ENCODE measurements at regions not wholly inside any gene's neighbourhood (a gene's known extent, or its start where the extent isn't known, plus 50 kb on each side); places are given as distances from the start of the nearest gene placed in this dataset.
"Not testable (repeated sequence)": the region's sequence is repeated elsewhere in the genome, so short reads cannot be mapped to it uniquely, and the experiment has no call there.

DNA sequence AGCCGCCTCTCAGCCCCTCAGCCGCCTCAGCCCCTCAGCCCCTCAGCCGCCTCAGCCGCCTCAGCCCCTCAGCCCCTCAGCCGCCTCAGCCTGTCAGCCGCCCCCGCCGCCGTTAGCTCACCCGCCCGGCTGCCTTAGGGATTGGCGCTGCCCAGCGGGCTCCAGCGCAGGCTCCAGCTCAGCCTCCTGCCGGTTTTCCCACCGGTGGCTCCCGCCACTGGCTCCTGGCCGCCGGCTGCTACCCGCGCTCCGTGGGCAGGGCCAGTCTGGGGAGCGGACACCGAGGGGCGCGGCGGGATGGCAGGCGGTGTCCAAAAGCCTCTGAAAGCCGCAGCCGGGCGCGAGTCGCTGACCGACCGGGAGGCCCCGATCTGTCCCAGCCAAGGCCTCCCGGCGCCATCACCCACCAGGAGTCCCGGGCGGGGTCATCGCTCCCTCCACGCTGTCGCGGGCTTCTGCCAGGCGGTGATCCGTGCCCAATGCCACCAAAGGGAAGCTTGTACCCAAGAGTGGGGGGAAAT, 1532.7 kb downstream of the REEP3 start:
- H3K79me2 ChIP-seq (ENCODE audit: low read depth); H3K9me3 ChIP-seq (ENCODE audit: low read depth); H3K27me3 ChIP-seq; H3K36me3 Mint-ChIP-seq; H3K4me3 Mint-ChIP-seq; H3K9ac ChIP-seq; H3K4me1 Mint-ChIP-seq; H3F3A ChIP-seq (ENCODE audit: low read depth); H4K20me1 ChIP-seq (ENCODE audit: low read depth); H3K27me3 Mint-ChIP-seq (ENCODE audit: insufficient read depth, low read depth); H3K27ac ChIP-seq; H3K36me3 ChIP-seq; H3K4me2 ChIP-seq; H3K27ac Mint-ChIP-seq; H3K4me1 ChIP-seq; DNase-seq (ENCODE audit: low spot score); H2AFZ ChIP-seq (replicated peaks); H3K4me3 ChIP-seq: not testable (repeated sequence)
- H3K9me3 Mint-ChIP-seq, result peaks cover 14% of the 10 kb centered on the region

DNA sequence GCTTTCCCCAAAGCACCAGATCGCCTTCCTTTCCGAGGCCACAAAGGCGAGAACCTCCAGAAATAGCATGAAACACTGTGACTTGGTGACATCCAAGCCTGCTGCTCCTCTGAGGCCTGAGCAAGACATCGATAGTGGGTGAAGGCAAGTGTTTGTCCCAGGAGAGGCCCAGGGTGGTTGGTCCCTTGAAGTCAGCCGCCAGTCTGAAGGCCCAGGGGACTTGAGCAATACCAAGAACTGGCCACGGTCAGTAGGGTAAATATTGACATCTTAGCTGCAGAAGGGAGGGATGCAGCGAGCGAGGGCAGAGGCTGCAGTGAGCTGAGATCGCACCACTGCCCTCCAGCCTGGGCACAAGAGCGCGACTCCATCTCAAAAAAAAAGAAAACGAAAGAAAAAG, 1533.5 kb downstream of the REEP3 start:
- H3K4me1 ChIP-seq; H3K27me3 Mint-ChIP-seq (ENCODE audit: insufficient read depth, low read depth); H3K4me3 Mint-ChIP-seq; H3K4me3 ChIP-seq; H3K4me2 ChIP-seq; DNase-seq (ENCODE audit: low spot score); H3K27ac ChIP-seq; H2AFZ ChIP-seq (replicated peaks); H3F3A ChIP-seq (ENCODE audit: low read depth); H3K27ac Mint-ChIP-seq; H3K27me3 ChIP-seq; H3K36me3 Mint-ChIP-seq; H4K20me1 ChIP-seq (ENCODE audit: low read depth); H3K4me1 Mint-ChIP-seq; H3K9me3 ChIP-seq (ENCODE audit: low read depth); H3K9ac ChIP-seq; H3K36me3 ChIP-seq; H3K79me2 ChIP-seq (ENCODE audit: low read depth): not testable (repeated sequence)
- peaks cover 14% of the 10 kb centered on the region for H3K9me3 Mint-ChIP-seq

DNA sequence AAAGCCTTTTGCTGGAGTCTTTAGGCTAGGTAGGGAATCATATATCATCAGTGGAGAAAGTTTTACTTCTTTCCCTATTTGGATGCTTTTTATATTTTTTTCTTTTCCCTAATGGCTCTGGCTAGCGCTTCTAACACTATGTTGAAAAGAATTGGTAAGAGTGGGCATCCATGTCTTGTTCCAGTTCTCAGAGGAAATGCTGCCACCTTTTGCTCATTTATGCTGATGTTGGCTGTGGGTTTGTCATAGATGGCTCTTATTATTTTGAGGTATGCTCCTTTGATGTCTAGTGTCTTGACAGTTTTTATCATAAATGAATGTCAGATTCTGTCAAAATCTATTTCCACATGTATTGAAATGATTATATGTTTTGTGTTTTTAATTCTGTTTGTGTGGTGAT, 1544.1 kb downstream of the REEP3 start:
- no peaks in the 10 kb centered on the region for H3K36me3 Mint-ChIP-seq
- H3K27me3 Mint-ChIP-seq (ENCODE audit: insufficient read depth, low read depth), result no peaks in the 10 kb centered on the region
- H3K4me2 ChIP-seq, result no peak overlapping the region
- no peaks in the 10 kb centered on the region for H3K9me3 Mint-ChIP-seq
- H4K20me1 ChIP-seq (ENCODE audit: low read depth), result no peaks in the 10 kb centered on the region
- H3F3A ChIP-seq (ENCODE audit: low read depth), result no peaks in the 10 kb centered on the region
- no peak overlapping the region for H3K4me3 Mint-ChIP-seq
- no peaks in the 10 kb centered on the region for H3K36me3 ChIP-seq
- TF ChIP-seq CTCF (IDR thresholded peaks at IDR 0.05) (no peak), EZH2 (IDR thresholded peaks at IDR 0.05) (no peak), EZH2phosphoT487 (IDR thresholded peaks at IDR 0.05) (no peak)
- H3K4me3 ChIP-seq, result no peak overlapping the region
- no peak overlapping the region for H3K9ac ChIP-seq
- no peak overlapping the region for H3K27ac ChIP-seq
- DNase-seq (ENCODE audit: low spot score), result no peak
- H3K4me1 Mint-ChIP-seq, result no peaks in the 10 kb centered on the region
- no peaks in the 10 kb centered on the region for H3K27me3 ChIP-seq
- H2AFZ ChIP-seq (replicated peaks), result no peak overlapping the region
- no peaks in the 10 kb centered on the region for H3K4me1 ChIP-seq
- H3K9me3 ChIP-seq (ENCODE audit: low read depth), result no peaks in the 10 kb centered on the region
- no peaks in the 10 kb centered on the region for H3K79me2 ChIP-seq (ENCODE audit: low read depth)
- H3K27ac Mint-ChIP-seq, result no peak overlapping the region

DNA sequence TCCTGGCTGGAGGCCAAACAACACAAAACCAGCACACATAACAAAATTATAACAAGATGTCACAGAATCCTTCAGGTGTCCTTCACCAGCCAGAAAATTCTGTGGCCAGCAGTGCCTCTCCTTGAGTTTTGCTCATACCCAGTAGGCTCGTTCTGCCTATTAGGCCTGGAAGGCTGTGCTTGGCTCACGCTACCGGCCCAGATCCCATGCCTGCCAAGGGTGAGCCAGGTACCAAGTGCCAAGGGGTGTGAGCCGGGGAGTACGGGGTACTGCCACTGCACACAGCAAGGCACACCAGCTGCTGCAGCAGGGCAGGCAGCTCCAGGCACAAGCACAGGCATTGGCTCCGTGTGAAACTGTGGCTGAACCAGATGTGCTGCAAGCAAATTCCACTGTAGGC, 1562.0 kb downstream of the REEP3 start:
- H3K4me3 ChIP-seq, result no peak overlapping the region
- H3K9me3 ChIP-seq (ENCODE audit: low read depth), result no peaks in the 10 kb centered on the region
- no peaks in the 10 kb centered on the region for H3K27me3 ChIP-seq
- Mint-ChIP-seq H3K4me3 (no peak overlapping the region), H3K27ac (no peak overlapping the region), H3K27me3 (ENCODE audit: insufficient read depth, low read depth) (peaks cover 2% of the 10 kb centered on the region), H3K4me1 (no peaks in the 10 kb centered on the region), H3K36me3 (no peaks in the 10 kb centered on the region), H3K9me3 (peaks cover 18% of the 10 kb centered on the region)
- no peak for DNase-seq (ENCODE audit: low spot score)
- H2AFZ ChIP-seq (replicated peaks), result no peak overlapping the region
- H3F3A ChIP-seq (ENCODE audit: low read depth), result peaks cover 4% of the 10 kb centered on the region
- no peak overlapping the region for H3K9ac ChIP-seq
- H3K36me3 ChIP-seq, result peaks cover 3% of the 10 kb centered on the region
- no peaks in the 10 kb centered on the region for H3K4me1 ChIP-seq
- no peaks in the 10 kb centered on the region for H3K79me2 ChIP-seq (ENCODE audit: low read depth)
- no peaks in the 10 kb centered on the region for H4K20me1 ChIP-seq (ENCODE audit: low read depth)
- TF ChIP-seq CTCF (IDR thresholded peaks at IDR 0.05) (no peak), EZH2 (IDR thresholded peaks at IDR 0.05) (no peak), EZH2phosphoT487 (IDR thresholded peaks at IDR 0.05) (no peak)
- no peak overlapping the region for H3K4me2 ChIP-seq
- H3K27ac ChIP-seq, result no peak overlapping the region

All from neural progenitor cell (in vitro differentiated cells).